ENCODE measurements at regions not wholly inside any gene's neighbourhood (a gene's known extent, or its start where the extent isn't known, plus 50 kb on each side); places are given as distances from the start of the nearest gene placed in this dataset.

DNA sequence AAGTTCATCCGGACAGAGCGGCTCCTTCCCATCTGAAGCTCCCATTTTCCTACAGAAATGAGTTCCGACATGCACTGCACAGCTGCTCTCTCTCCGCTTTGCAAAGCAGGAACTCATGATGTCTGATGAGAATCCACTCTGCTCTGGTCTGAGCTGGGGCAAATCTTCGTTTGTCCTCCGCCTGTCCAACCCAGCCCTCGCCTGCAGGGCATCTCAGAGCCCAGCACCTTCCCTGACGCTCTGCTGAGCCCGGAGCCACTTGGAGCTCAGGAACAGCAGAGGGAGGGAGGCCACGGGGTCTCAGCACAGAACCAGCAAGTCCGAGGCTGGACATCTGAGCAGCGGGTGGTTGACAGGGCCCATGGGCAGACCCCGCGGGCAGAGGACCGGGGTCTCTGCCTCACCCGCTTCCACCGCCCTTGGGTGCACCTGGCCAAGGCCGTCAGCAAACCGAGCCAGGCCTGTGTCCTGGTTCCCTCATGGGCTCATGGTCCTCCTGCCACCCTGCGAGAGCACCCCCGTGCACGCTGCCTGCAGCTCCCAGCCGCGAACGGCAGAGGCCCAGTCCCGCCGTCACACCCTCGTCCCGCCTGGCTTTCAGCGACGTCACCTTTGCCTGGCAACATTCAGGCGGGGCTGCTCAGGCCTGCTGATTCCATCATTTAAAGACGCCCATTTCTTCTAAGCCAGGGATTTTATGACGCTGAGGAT lies 78.5 kb upstream of the BHLHE23 start:
- H3K9me3 Mint-ChIP-seq, result no peaks in the 10 kb centered on the region
- H3K27ac Mint-ChIP-seq, result no peak overlapping the region
- no peak overlapping the region for H3K4me3 Mint-ChIP-seq
- no peaks in the 10 kb centered on the region for H3K4me1 Mint-ChIP-seq (ENCODE audit: low read depth)
- H3K27me3 Mint-ChIP-seq, result peaks cover 11% of the 10 kb centered on the region
- intact Hi-C loops (cut with micrococcal nuclease), result no loop called here
- H3K36me3 Mint-ChIP-seq (ENCODE audit: low read depth), result no peaks in the 10 kb centered on the region

DNA sequence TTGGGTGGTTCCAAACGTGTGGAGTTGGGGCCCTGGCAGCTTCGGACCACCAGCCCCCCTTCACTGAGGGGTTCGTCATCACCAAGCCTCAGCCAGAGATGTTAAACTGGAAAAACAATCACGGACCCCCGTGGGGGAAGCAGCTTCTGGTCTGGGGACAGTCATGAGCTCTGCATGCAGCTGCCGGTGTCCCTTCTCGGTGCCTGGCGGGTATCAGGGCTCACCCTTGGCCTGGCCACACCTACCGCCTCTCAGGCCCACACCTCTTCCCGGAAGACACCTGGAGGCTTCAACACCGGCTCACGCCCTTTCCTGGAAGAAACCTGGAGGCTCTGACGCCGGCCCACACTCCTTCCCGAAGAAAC lies 77.8 kb upstream of the BHLHE23 start:
- Mint-ChIP-seq H3K27ac (no peak overlapping the region), H3K9me3 (no peaks in the 10 kb centered on the region), H3K4me1 (ENCODE audit: low read depth) (no peaks in the 10 kb centered on the region), H3K36me3 (ENCODE audit: low read depth) (no peaks in the 10 kb centered on the region), H3K4me3 (no peak overlapping the region), H3K27me3 (peaks cover 11% of the 10 kb centered on the region)
- intact Hi-C loops (cut with micrococcal nuclease), result no loop called here

DNA sequence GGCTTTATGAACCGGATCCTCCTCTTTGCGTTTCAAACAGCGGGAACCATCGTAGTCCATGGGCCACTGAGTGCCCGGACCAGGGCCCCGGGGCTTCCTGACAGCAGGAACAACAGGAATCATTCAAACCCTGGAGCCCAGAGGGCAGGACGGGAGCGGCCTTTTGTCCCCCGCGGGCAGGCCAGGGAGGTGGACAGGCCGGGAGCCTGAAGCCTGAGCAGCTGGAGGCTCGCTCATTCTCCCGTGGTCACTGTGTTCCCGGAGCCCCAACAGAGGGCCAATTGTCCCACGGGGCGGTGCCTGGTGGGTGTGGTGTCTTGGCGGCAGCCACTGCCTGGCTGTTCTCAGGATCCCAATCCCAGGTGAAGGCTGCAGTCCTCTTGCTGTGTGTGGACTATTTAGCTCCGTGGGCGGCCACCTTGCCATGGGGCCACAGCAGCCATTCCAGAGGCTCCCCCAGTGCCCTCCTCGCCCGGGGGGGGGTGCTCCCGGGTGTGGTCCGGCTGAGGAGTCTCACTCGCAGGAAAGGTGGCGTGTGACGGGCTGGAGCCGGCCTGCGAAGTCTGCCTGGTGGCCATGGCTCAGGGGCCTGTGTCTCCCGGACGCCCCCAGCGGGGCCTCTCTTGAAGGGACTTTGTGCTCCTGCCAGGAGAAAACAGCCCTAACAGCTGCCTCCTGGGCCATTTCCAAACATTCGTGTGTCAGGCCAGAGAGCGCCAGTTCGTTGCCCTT lies 77.2 kb upstream of the BHLHE23 start:
- H3K27me3 Mint-ChIP-seq, result peaks cover 11% of the 10 kb centered on the region
- intact Hi-C loops (cut with micrococcal nuclease), result no loop called here
- H3K36me3 Mint-ChIP-seq (ENCODE audit: low read depth), result no peaks in the 10 kb centered on the region
- H3K9me3 Mint-ChIP-seq, result no peaks in the 10 kb centered on the region
- no peaks in the 10 kb centered on the region for H3K4me1 Mint-ChIP-seq (ENCODE audit: low read depth)
- H3K4me3 Mint-ChIP-seq, result no peak overlapping the region
- no peak overlapping the region for H3K27ac Mint-ChIP-seq

DNA sequence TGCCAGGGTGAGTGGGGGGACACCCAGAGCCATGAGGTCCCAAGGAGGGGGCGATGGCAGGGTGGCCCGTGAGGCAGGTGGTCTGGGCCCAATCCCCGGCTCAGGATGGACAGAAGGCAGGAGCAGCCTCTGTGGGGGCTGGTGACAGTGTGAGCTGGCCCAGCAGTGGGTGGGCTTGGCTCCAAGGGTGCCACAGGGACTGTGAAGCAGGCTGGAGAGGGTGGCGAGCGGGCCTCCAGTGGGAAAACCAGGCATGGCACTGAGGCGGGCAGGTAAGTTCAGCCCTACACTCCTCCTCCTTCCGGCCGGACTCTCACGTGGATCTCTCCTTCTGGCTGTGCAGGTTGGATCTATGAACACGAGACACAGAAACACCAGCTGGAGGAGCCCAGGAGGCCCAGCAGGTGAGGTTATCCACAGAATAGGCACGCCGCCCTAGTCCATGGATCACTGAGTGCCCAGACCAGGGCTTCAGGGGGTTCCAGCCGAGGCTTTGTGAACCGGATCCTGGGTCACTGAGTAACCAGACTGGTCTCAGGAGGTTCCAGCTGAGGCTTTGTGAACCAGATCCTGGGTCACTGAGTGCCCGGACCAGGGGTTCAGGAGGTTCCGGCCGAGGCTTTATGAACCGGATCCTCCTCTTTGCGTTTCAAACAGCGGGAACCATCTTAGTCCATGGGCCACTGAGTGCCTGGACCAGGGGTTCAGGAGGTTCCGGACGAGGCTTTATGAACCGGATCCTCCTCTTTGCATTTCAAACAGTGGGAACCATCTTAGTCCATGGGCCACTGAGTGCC lies 76.4 kb upstream of the BHLHE23 start:
- H3K27me3 Mint-ChIP-seq, result peaks cover 11% of the 10 kb centered on the region
- intact Hi-C loops (cut with micrococcal nuclease), result no loop called here
- H3K36me3 Mint-ChIP-seq (ENCODE audit: low read depth), result no peaks in the 10 kb centered on the region
- H3K27ac Mint-ChIP-seq, result no peak overlapping the region
- H3K4me1 Mint-ChIP-seq (ENCODE audit: low read depth), result no peaks in the 10 kb centered on the region
- peaks cover 8% of the 10 kb centered on the region for H3K9me3 Mint-ChIP-seq
- no peak overlapping the region for H3K4me3 Mint-ChIP-seq

DNA sequence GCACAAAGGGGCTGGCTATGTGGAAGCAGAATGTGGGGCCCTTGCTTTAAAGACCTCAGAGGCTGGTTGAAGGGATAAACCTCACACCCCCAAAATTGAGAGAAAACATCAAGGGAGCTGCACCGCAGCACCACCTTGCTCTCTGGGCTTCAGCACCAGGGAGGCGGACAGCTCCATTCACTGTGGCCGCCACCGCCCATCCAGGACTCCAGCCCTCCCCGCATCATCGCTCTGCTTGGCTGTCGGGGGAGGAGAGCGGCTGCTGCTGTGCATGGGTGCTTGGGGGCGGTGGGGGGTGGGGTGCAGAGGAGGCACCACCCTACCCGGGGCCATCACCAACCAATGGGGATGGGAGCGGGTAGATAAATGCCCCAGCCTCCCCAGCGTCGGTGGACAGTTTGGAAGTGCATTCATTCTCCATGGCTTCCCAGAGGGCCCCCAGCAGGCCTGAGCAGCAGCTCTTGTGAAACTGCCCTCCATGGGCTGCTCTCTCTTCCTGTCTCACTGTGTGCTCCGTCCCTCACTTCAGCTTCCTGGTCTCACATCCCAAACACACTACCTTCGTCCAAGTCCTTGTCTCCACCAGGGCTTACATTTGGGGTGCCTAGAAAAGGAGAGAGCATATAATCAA lies 75.7 kb upstream of the BHLHE23 start:
- no peak overlapping the region for H3K27ac Mint-ChIP-seq
- no peaks in the 10 kb centered on the region for H3K36me3 Mint-ChIP-seq (ENCODE audit: low read depth)
- H3K9me3 Mint-ChIP-seq, result peaks cover 15% of the 10 kb centered on the region
- no peaks in the 10 kb centered on the region for H3K4me1 Mint-ChIP-seq (ENCODE audit: low read depth)
- peaks cover 11% of the 10 kb centered on the region for H3K27me3 Mint-ChIP-seq
- no peak overlapping the region for H3K4me3 Mint-ChIP-seq
- intact Hi-C loops (cut with micrococcal nuclease), result no loop called here

DNA sequence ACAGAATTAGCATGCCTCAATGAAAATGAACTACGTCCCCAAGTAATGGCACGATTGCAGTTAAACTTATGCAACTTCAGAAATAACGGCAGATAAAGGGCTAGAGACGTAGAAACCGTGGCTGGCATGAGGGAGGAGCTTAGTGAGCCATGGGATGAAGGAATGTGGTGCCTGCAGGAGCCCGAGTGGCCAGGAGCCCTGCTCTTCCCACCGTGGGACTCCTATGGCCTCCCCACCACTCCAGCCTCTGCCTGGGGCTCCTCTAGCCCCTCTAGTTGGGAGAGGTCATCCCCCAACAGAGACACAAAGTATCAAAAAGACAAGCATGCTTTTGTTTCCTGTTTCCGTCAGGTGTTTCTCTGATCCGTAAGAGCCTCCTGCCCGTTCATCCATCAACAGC lies 75.1 kb upstream of the BHLHE23 start:
- no peaks in the 10 kb centered on the region for H3K36me3 Mint-ChIP-seq (ENCODE audit: low read depth)
- intact Hi-C loops (cut with micrococcal nuclease), result no loop called here
- peaks cover 12% of the 10 kb centered on the region for H3K27me3 Mint-ChIP-seq
- no peak overlapping the region for H3K27ac Mint-ChIP-seq
- no peak overlapping the region for H3K4me3 Mint-ChIP-seq
- H3K4me1 Mint-ChIP-seq (ENCODE audit: low read depth), result no peaks in the 10 kb centered on the region
- peaks cover 21% of the 10 kb centered on the region for H3K9me3 Mint-ChIP-seq

DNA sequence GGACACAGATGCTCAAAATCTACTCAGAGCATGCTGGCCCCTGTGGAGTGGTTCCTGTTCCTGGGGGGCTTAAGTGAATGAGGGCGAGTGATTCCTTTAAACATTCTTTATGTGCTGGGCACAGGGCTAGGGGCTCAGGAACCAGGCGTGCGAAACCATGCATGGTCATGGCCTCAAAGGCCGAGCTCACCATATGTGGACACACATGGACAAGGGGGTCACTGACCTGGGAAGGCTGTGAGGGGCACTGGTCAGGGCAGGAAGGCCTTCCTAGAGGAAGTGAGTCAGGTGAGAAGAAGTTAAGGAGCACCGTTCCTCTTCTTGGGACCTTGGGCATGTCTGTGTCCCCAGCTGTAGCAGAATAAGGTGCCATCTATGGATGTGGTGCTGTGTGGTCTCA lies 74.6 kb upstream of the BHLHE23 start:
- intact Hi-C loops (cut with micrococcal nuclease), result no loop called here

DNA sequence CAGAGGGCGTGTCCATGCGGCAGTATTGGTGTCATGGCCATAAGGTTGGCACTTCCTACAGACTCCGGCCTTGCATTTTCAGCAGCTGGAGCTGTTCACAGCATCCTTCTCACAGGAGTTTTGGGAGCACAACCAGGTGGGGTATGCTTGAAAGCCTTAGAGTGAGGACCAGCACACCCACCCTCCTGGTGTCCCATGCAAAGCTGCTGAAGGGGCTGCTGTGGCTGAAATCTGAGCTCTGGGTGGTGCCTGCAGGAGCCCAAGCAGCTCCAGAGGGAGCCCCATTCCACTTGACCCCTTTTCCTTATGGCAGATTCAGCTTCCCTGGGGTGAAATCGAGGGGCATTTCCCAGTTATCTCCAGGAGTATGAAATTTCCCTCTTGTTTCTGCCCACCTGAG lies 74.0 kb upstream of the BHLHE23 start:
- Mint-ChIP-seq H3K9me3 (peaks cover 21% of the 10 kb centered on the region), H3K4me3 (no peak overlapping the region), H3K36me3 (ENCODE audit: low read depth) (no peaks in the 10 kb centered on the region), H3K4me1 (ENCODE audit: low read depth) (no peaks in the 10 kb centered on the region), H3K27ac (no peak overlapping the region), H3K27me3 (peaks cover 12% of the 10 kb centered on the region)
- intact Hi-C loops (cut with micrococcal nuclease), result no loop called here

More for the DNA sequence above, 74.6 kb upstream of the BHLHE23 start:
- H3K27ac Mint-ChIP-seq, result no peak overlapping the region
- H3K4me3 Mint-ChIP-seq, result no peak overlapping the region
- no peaks in the 10 kb centered on the region for H3K4me1 Mint-ChIP-seq (ENCODE audit: low read depth)
- H3K36me3 Mint-ChIP-seq (ENCODE audit: low read depth), result no peaks in the 10 kb centered on the region
- peaks cover 12% of the 10 kb centered on the region for H3K27me3 Mint-ChIP-seq
- H3K9me3 Mint-ChIP-seq, result peaks cover 21% of the 10 kb centered on the region

DNA sequence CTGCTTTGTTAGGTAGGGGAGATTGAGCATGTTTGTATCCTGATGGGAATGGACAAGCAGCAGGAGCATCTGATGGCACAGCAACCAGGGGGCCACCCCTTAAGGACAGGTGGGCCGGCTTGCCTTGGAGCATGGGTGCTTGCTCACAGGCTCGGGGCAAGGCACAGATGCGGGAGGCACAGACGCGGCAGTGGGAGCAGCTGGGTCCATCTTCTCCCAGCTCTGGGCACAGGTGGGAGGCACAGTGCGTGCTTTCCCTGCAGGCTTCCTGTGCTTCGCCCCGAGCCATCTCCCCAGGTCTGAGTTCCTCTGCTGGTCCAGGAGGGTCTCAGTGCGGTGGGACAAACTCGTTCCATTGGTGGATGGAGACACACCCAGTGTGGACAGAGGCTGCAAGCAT lies 73.6 kb upstream of the BHLHE23 start:
- Mint-ChIP-seq H3K27ac (no peak overlapping the region), H3K4me3 (no peak overlapping the region), H3K4me1 (ENCODE audit: low read depth) (no peaks in the 10 kb centered on the region), H3K36me3 (ENCODE audit: low read depth) (no peaks in the 10 kb centered on the region), H3K9me3 (peaks cover 21% of the 10 kb centered on the region), H3K27me3 (peaks cover 11% of the 10 kb centered on the region)
- intact Hi-C loops (cut with micrococcal nuclease), result no loop called here

DNA sequence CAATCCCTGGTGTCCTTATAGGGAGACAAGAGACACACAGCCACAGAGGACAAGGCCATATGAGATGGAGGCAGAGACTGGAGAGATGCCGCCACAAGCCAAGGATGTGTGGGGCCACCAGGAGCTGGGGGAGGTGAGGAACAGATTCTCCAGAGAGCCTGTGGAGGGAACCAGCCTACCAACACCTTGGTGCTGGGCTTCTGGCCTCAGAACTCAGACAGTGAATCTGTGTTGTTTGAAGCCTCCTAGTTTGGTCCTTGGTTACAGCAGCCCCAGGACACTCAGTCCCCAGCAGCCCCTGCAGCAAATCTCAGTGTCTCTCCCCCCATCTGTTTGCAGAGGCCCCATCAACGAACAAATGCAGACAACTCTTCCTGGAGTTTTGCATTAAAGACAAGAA lies 73.2 kb upstream of the BHLHE23 start:
- intact Hi-C loops (cut with micrococcal nuclease), result no loop called here
- no peaks in the 10 kb centered on the region for H3K36me3 Mint-ChIP-seq (ENCODE audit: low read depth)
- peaks cover 21% of the 10 kb centered on the region for H3K9me3 Mint-ChIP-seq
- no peak overlapping the region for H3K27ac Mint-ChIP-seq
- H3K4me1 Mint-ChIP-seq (ENCODE audit: low read depth), result no peaks in the 10 kb centered on the region
- H3K4me3 Mint-ChIP-seq, result no peak overlapping the region
- peaks cover 11% of the 10 kb centered on the region for H3K27me3 Mint-ChIP-seq

DNA sequence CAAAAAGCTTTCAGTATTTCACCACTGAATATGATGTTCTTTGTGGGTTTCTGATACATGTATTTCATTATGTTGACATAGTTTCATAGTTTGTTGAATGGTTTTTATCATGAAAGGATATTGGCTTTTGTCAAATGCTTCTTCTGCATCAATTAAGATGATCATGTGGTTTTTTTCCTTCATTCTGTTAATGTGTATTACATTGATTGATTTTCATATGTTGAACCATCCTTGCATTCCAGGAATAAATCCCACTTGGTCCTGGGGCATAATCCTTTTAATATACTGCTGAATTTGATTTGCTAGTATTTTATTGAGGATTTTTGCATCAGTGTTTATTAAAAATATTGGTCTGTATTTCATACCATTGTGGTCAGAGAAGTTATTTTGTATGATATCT lies 70.9 kb upstream of the BHLHE23 start:
- intact Hi-C loops (cut with micrococcal nuclease), result no loop called here
- Mint-ChIP-seq H3K27ac (no peak overlapping the region), H3K36me3 (ENCODE audit: low read depth) (no peaks in the 10 kb centered on the region), H3K4me3 (no peak overlapping the region), H3K27me3 (peaks cover 26% of the 10 kb centered on the region), H3K9me3 (peaks cover 21% of the 10 kb centered on the region), H3K4me1 (ENCODE audit: low read depth) (no peaks in the 10 kb centered on the region)

DNA sequence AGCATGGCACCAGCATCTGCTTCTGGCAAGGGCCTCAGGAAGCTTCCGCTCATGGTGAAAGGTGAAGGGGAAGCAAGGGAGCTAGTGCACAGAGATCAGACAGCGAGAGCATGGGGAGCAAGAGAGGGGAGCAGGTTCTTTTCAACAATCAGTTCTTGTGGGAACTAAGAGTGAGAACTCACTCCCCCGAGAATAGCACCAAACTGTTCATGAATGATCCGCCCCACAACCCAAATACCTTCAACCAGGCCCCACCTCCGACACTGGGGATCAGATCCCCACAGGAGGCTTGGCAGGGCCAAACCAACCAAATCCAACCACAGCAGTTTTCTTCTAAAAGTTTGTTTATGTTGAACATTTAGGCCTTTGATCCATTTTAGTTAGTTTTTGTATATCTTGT lies 69.7 kb upstream of the BHLHE23 start:
- peaks cover 4% of the 10 kb centered on the region for H3K4me1 Mint-ChIP-seq (ENCODE audit: low read depth)
- no peak overlapping the region for H3K27ac Mint-ChIP-seq
- no peaks in the 10 kb centered on the region for H3K36me3 Mint-ChIP-seq (ENCODE audit: low read depth)
- intact Hi-C loops (cut with micrococcal nuclease), result no loop called here
- H3K27me3 Mint-ChIP-seq, result peaks cover 29% of the 10 kb centered on the region
- H3K9me3 Mint-ChIP-seq, result peaks cover 21% of the 10 kb centered on the region
- no peak overlapping the region for H3K4me3 Mint-ChIP-seq

DNA sequence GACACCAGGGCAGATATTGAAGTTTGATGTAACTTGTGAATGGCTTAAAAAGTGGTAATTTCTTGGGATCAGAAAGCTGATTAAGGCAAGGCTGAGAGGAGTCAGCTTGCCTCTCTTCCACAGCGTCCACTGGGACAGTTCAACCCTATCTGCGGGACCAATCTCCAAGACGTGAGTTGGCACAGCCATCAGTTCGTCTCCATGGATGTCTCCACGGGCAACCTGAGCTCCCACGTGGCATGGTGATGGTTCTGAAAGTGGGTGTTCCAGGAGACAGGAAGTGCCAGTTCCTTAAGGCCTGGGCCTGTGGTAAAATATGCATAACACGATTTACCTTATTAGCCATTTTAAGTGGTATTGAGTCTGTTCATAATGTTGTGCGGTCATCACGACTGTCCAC lies 67.9 kb upstream of the BHLHE23 start:
- Mint-ChIP-seq H3K9me3 (peaks cover 21% of the 10 kb centered on the region), H3K4me1 (ENCODE audit: low read depth) (peaks cover 4% of the 10 kb centered on the region), H3K27ac (no peak overlapping the region), H3K4me3 (no peak overlapping the region), H3K27me3 (peaks cover 45% of the 10 kb centered on the region), H3K36me3 (ENCODE audit: low read depth) (no peaks in the 10 kb centered on the region)
- intact Hi-C loops (cut with micrococcal nuclease), result no loop called here

DNA sequence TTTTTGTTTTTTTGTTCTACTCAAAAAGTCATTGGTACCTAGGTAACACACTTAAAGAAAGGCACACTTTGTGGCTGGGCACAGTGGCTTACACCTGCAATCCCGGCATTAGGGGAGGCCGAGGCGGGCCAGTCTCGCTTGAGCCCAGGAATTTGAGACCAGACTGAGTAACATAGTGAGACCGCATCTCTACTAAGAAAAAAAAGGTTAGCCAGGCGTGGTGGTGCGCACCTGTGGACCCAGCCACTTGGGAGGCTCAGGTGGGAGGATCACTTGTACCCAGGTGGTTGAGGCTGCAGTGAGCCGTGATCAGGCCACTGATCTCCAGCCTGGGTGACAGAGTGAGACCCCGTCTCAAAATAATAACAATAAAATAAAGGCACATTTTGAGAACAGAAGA lies 67.4 kb upstream of the BHLHE23 start:
- no peaks in the 10 kb centered on the region for H3K36me3 Mint-ChIP-seq (ENCODE audit: low read depth)
- H3K9me3 Mint-ChIP-seq, result peaks cover 21% of the 10 kb centered on the region
- peaks cover 49% of the 10 kb centered on the region for H3K27me3 Mint-ChIP-seq
- intact Hi-C loops (cut with micrococcal nuclease), result no loop called here
- H3K4me1 Mint-ChIP-seq (ENCODE audit: low read depth), result peaks cover 4% of the 10 kb centered on the region
- H3K27ac Mint-ChIP-seq, result no peak overlapping the region
- H3K4me3 Mint-ChIP-seq, result no peak overlapping the region

Data from dendritic cell treated with granulocyte-macrophage colony-stimulating factor and Interleukin-4, amounts not matched to agents 40 ng/mL and 50 ng/mL, for 4 days (primary cell).